ENCODE measurements at regions not wholly inside any gene's neighbourhood (a gene's known extent, or its start where the extent isn't known, plus 50 kb on each side); places are given as distances from the start of the nearest gene placed in this dataset.

GRCh38 chr18:23397907-23398306 is 55.2 kb upstream of the RIOK3 start:
- intact Hi-C loops (cut with DNase I), result no loop called here
- TF ChIP-seq CTCF (IDR thresholded peaks at IDR 0.05; ENCODE audit: borderline replicate concordance, extremely low read depth, insufficient read depth), result no peak
- FAIRE-seq (no peak), DNase-seq (no peak)
- no peaks in the 10 kb centered on the region for H3K36me3 ChIP-seq (ENCODE audit: control insufficient read depth in 2 of 3, insufficient read depth in 3 of 3, low read length in 3 of 3)
- no peaks in the 10 kb centered on the region for H3K9me3 ChIP-seq (ENCODE audit: control insufficient read depth in 2 of 3, insufficient read depth in 1 of 3, low read length in 3 of 3)
- no peaks in the 10 kb centered on the region for H3K27me3 ChIP-seq (ENCODE audit: control insufficient read depth, insufficient read depth, low read length)
- H3K4me1 ChIP-seq (ENCODE audit: control insufficient read depth in 2 of 3, insufficient read depth in 2 of 3, low read depth in 1 of 3, low read length in 3 of 3), result peaks cover 5 to 18% (median 8%) of the 10 kb centered on the region in 3 donors
- no peak overlapping the region for H3K9ac ChIP-seq (ENCODE audit: low read length in 3 of 3)
- H3K27ac ChIP-seq (ENCODE audit: low read depth in 2 of 2, low read length in 2 of 2), result no peak overlapping the region
- no peak overlapping the region for H3K4me3 ChIP-seq (ENCODE audit: low read length in 3 of 3)

- H3K4me1 ChIP-seq (ENCODE audit: control insufficient read depth in 2 of 3, insufficient read depth in 2 of 3, low read depth in 1 of 3, low read length in 3 of 3), result peaks cover 5 to 18% (median 8%) of the 10 kb centered on the region in 3 donors
- no peaks in the 10 kb centered on the region for H3K36me3 ChIP-seq (ENCODE audit: control insufficient read depth in 2 of 3, insufficient read depth in 3 of 3, low read length in 3 of 3)
- no peak for TF ChIP-seq CTCF (IDR thresholded peaks at IDR 0.05; ENCODE audit: borderline replicate concordance, extremely low read depth, insufficient read depth)
- no peak overlapping the region for H3K9ac ChIP-seq (ENCODE audit: low read length in 3 of 3)
- no peaks in the 10 kb centered on the region for H3K27me3 ChIP-seq (ENCODE audit: control insufficient read depth, insufficient read depth, low read length)
- intact Hi-C loops (cut with DNase I), result no loop called here
- no peaks in the 10 kb centered on the region for H3K9me3 ChIP-seq (ENCODE audit: control insufficient read depth in 2 of 3, insufficient read depth in 1 of 3, low read length in 3 of 3)
- FAIRE-seq (no peak), DNase-seq (no peak)
- no peak overlapping the region for H3K4me3 ChIP-seq (ENCODE audit: low read length in 3 of 3)
- H3K27ac ChIP-seq (ENCODE audit: low read depth in 2 of 2, low read length in 2 of 2), result no peak overlapping the region
Measured at GRCh38 chr18:23398401-23398800, 54.7 kb upstream of the RIOK3 start.

GRCh38 chr18:23399067-23399466 is 54.0 kb upstream of the RIOK3 start:
- Histone ChIP-seq H3K9me3 (ENCODE audit: control insufficient read depth in 2 of 3, insufficient read depth in 1 of 3, low read length in 3 of 3) (no peaks in the 10 kb centered on the region), H3K36me3 (ENCODE audit: control insufficient read depth in 2 of 3, insufficient read depth in 3 of 3, low read length in 3 of 3) (no peaks in the 10 kb centered on the region), H3K27me3 (ENCODE audit: control insufficient read depth, insufficient read depth, low read length) (no peaks in the 10 kb centered on the region), H3K9ac (ENCODE audit: low read length in 3 of 3) (no peak overlapping the region), H3K4me3 (ENCODE audit: low read length in 3 of 3) (no peak overlapping the region), H3K4me1 (ENCODE audit: control insufficient read depth in 2 of 3, insufficient read depth in 2 of 3, low read depth in 1 of 3, low read length in 3 of 3) (peaks cover 5 to 18% (median 8%) of the 10 kb centered on the region in 3 donors), H3K27ac (ENCODE audit: low read depth in 2 of 2, low read length in 2 of 2) (no peak overlapping the region)
- intact Hi-C loops (cut with DNase I), result no loop called here
- DNase-seq (no peak), FAIRE-seq (no peak)
- TF ChIP-seq CTCF (IDR thresholded peaks at IDR 0.05; ENCODE audit: borderline replicate concordance, extremely low read depth, insufficient read depth), result no peak

DNA sequence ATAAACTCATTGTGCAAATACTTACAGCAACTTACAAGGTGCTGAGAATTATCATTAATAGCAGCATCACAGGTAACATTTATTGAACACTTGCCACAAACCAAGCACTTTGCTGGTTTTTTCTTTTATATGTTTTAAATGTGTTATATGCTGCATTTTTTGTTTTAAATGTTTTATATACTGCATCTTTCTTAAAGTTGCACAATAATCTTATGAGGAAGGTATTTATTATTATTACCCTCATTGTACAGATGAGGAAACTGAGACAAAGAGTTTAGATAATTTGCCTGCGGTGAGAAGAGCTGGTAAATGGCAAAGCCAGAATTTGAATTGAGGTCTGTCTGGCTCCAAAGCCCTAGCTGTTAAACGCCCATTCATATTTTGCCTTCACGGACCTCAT is 52.2 kb upstream of the RIOK3 start:
- Histone ChIP-seq H3K4me1 (ENCODE audit: control insufficient read depth in 2 of 3, insufficient read depth in 2 of 3, low read depth in 1 of 3, low read length in 3 of 3) (peaks cover 5 to 18% (median 8%) of the 10 kb centered on the region in 3 donors), H3K9me3 (ENCODE audit: control insufficient read depth in 2 of 3, insufficient read depth in 1 of 3, low read length in 3 of 3) (no peaks in the 10 kb centered on the region), H3K9ac (ENCODE audit: low read length in 3 of 3) (no peak overlapping the region), H3K27me3 (ENCODE audit: control insufficient read depth, insufficient read depth, low read length) (no peaks in the 10 kb centered on the region), H3K27ac (ENCODE audit: low read depth in 2 of 2, low read length in 2 of 2) (peak overlapping the region in 1 of 2 donors; percentile 30), H3K36me3 (ENCODE audit: control insufficient read depth in 2 of 3, insufficient read depth in 3 of 3, low read length in 3 of 3) (no peaks in the 10 kb centered on the region), H3K4me3 (ENCODE audit: low read length in 3 of 3) (no peak overlapping the region)
- FAIRE-seq, result no peak
- intact Hi-C loops (cut with DNase I), result no loop called here
- no peak for TF ChIP-seq CTCF (IDR thresholded peaks at IDR 0.05; ENCODE audit: borderline replicate concordance, extremely low read depth, insufficient read depth)
- no peak for DNase-seq
